Spinal cord (tissue), 9 donors: ENCODE measurements at regions not wholly inside any gene's neighbourhood (a gene's known extent, or its start where the extent isn't known, plus 50 kb on each side); places are given as distances from the start of the nearest gene placed in this dataset.

Source experiments
- DNase-seq, 6 donors: peaks; one replicate each; pipeline versions ENCODE4 v3.0.0 to v3.0.0-alpha.2; 2013 to 2015; ENCODE audit warnings: low spot score in 6 of 6, low read depth in 4 of 6
- H3K27ac ChIP-seq: one replicate; pipeline ENCODE4 v1.5.1; 2013; ENCODE audit warnings: low read depth, low read length, control low read depth
- H3K27me3 ChIP-seq: one replicate; pipeline ENCODE4 v1.6.1; 2013; ENCODE audit warnings: low read length; ENCODE audit not compliant: control insufficient read depth, insufficient read depth
- H3K36me3 ChIP-seq: one replicate; pipeline ENCODE4 v1.6.1; 2013; ENCODE audit warnings: low read length; ENCODE audit not compliant: control insufficient read depth, insufficient read depth
- H3K4me1 ChIP-seq: one replicate; pipeline ENCODE4 v1.6.1; 2013; ENCODE audit warnings: low read length; ENCODE audit not compliant: control insufficient read depth, insufficient read depth
- H3K4me3 ChIP-seq: one replicate; pipeline ENCODE4 v1.5.1; 2013; ENCODE audit warnings: low read depth, low read length, control low read depth
- H3K9me3 ChIP-seq: one replicate; pipeline ENCODE4 v1.6.1; 2013; ENCODE audit warnings: low read length; ENCODE audit not compliant: control insufficient read depth, insufficient read depth
- WGBS: methylation state at CpG from one replicate; pipeline ENCODE4 v1.1.5; 2013; ENCODE audit warnings: missing lambda C conversion rate; ENCODE audit not compliant: insufficient coverage; 5-methylcytosine and 5-hydroxymethylcytosine counted together
- donor health status: healthy.

DNA sequence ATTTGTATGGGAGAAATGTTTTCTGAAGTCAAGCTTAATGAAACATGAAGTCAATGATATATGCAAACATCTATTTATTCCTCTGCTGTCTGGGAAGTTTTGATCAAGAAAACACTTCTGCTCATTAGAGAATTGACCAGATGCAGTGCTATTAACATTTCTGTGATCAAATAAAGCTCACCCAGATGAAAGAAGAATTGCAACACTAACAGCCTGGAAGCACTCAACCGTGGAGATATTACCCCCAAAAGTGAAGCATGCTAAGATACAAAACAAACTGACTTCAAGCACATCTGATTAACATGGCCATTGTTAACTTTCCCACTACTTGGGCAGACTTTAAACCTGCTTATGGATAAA, 73.7 kb upstream of the GUCY1A1 start:
- Histone ChIP-seq H3K4me1 (no peaks in the 10 kb centered on the region), H3K4me3 (no peak overlapping the region), H3K27me3 (no peaks in the 10 kb centered on the region), H3K9me3 (no peaks in the 10 kb centered on the region), H3K36me3 (no peaks in the 10 kb centered on the region), H3K27ac (no peak overlapping the region)
- 0% methylated on average over 1 of the region's 1 CpG for WGBS
- DNase-seq = no peak

- no CpG with 5 or more reads among the region's 3 CpGs for WGBS
- H3K9me3 ChIP-seq = no peaks in the 10 kb centered on the region
- H3K27ac ChIP-seq = no peak overlapping the region
- peak in 2 of 6 donors; percentile 55 to 95 for DNase-seq
- H3K4me1 ChIP-seq = no peaks in the 10 kb centered on the region
- H3K36me3 ChIP-seq = no peaks in the 10 kb centered on the region
- no peaks in the 10 kb centered on the region for H3K27me3 ChIP-seq
- H3K4me3 ChIP-seq = no peak overlapping the region
These were observed 74.3 kb upstream of the GUCY1A1 start for GRCh38 chr4:155592179-155592937.

DNA sequence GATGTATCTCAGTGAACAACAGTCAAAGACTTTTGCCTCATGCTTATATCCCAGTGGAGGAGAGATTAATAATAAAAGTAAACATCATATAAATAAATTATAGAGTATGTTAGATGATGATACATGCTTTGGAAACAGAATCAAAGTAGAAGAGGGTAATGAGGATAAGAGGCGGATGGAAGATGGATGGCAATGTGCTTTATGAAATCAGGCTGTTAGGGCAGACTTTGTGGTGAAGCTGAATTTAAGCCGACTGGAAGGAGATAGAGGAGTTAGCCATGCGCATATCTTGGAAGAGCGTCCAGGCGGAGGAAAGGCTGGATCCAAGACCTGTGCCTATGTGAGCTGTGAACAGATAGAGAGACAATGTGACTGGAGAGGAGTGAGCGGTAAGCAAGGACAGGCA, 74.9 kb upstream of the GUCY1A1 start:
- Histone ChIP-seq H3K4me1 (no peaks in the 10 kb centered on the region), H3K36me3 (no peaks in the 10 kb centered on the region), H3K4me3 (no peak overlapping the region), H3K9me3 (no peaks in the 10 kb centered on the region), H3K27ac (no peak overlapping the region), H3K27me3 (no peaks in the 10 kb centered on the region)
- 89% methylated on average over 6 of the region's 6 CpGs for WGBS
- DNase-seq = no peak

DNA sequence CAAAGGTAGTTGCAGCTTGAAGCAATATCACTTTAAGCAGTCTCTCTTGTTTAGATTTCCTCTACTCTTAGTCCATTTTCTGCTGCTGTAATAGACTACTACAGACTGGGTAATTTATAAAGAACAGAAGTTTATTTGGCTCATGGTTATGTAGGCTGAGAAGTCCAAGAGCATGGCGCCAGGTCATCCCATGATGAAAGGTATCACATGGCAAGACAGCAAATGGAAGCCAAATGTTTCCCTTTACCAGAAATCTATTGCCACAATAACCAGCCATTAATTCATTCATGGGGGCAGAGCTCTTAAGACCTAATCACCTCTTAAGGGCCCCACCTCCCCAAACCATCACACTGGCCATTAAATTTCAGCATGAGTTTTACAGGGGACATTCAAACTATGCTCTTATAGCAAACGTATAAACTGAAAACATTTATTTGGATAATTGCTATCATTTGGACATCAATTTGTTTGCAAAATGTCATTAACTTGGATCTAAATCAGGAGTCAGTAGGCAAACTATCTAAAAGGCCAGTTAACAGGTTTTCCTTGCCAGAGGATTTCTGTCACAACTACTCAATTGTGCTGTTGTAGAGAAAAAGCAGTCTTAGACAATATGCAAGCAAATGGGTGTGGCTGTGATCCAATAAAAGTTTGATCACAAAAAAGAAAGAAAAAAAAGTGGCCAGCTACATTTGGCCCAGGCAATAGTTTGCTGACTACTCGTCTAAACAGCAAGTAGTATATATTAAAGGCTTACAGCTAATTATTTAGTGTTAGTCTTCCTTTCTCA, 75.7 kb upstream of the GUCY1A1 start:
- Histone ChIP-seq H3K27ac (no peak overlapping the region), H3K4me3 (no peak overlapping the region), H3K36me3 (no peaks in the 10 kb centered on the region), H3K27me3 (no peaks in the 10 kb centered on the region), H3K4me1 (no peaks in the 10 kb centered on the region), H3K9me3 (no peaks in the 10 kb centered on the region)
- peak in 1 of 6 donors; percentile 67 for DNase-seq
- WGBS = no CpG with 5 or more reads among the region's 3 CpGs

DNA sequence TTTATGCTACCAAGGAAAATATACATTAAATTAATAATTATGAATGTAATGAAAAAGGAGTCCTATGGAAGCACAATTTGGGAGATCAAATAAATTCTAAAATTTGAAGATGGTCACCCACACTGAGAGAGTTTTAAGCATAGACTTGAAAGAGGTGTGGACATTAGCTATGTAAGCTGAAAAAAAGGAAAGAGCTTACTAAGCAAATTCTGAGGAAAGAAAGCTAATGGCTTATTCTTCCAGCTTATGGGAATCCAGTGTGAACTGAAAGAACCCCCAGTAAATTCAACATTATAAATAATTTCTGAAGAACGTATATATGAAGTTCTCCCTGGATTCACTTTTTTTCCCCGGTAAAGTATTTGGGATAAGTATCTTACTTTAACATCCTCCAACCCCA, 78.2 kb upstream of the GUCY1A1 start:
- no peaks in the 10 kb centered on the region for H3K9me3 ChIP-seq
- no peak overlapping the region for H3K4me3 ChIP-seq
- no peaks in the 10 kb centered on the region for H3K4me1 ChIP-seq
- H3K27me3 ChIP-seq = no peaks in the 10 kb centered on the region
- WGBS = no CpG with 5 or more reads among the region's 2 CpGs
- no peak for DNase-seq
- no peak overlapping the region for H3K27ac ChIP-seq
- H3K36me3 ChIP-seq = no peaks in the 10 kb centered on the region

DNA sequence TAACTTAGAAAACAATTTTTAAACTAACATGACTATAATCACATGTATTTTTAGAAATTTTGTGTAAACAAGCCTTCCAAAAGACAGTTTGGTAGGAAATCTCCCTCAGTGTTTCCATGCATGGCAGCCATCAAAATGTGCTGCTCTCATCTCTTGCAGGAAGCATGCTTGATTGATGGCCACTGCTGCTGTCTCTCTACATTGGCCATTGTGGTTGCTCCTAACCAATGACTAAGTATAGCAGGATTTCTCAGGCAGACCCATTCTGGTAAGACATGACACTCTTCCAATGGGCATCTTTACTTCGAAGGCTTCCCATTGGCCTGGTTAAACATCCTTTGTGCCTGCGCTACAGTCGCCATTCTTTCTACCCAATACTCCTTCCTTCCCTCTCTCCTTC, 78.9 kb upstream of the GUCY1A1 start:
- WGBS = 100% methylated on average over 3 of the region's 3 CpGs
- no peaks in the 10 kb centered on the region for H3K27me3 ChIP-seq
- no peak overlapping the region for H3K4me3 ChIP-seq
- H3K9me3 ChIP-seq = no peaks in the 10 kb centered on the region
- H3K36me3 ChIP-seq = no peaks in the 10 kb centered on the region
- H3K27ac ChIP-seq = no peak overlapping the region
- H3K4me1 ChIP-seq = no peaks in the 10 kb centered on the region
- DNase-seq = no peak

DNA sequence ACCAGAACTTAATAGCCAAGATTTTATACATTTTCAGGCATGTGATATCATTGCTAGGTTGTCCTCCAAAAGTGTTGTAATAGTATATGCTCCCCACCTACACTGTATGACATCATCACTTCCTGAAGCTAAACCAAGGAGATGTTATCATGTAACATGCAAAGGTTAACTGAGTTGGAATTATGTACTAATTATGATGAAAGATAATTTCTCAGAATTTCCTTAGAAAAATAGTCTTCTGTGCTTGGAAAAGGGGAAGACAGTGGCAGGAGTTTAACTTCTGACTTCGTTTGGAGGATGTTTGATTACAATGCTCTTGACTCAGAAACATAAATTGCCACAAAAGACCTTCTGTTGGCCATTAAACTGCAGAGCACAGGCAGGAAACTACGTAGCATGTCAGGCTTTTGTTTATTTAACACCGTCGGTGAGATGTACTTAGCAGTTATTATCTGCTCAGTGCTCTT, 83.6 kb upstream of the GUCY1A1 start:
- H3K9me3 ChIP-seq = no peaks in the 10 kb centered on the region
- H3K36me3 ChIP-seq = no peaks in the 10 kb centered on the region
- H3K4me3 ChIP-seq = no peak overlapping the region
- WGBS = 27% methylated on average over 3 of the region's 4 CpGs
- H3K27ac ChIP-seq = no peak overlapping the region
- peak in 1 of 6 donors; percentile 34 for DNase-seq
- no peaks in the 10 kb centered on the region for H3K27me3 ChIP-seq
- no peaks in the 10 kb centered on the region for H3K4me1 ChIP-seq

- Histone ChIP-seq H3K4me1 (no peaks in the 10 kb centered on the region), H3K4me3 (no peak overlapping the region), H3K9me3 (no peaks in the 10 kb centered on the region), H3K27ac (no peak overlapping the region), H3K27me3 (no peaks in the 10 kb centered on the region), H3K36me3 (no peaks in the 10 kb centered on the region)
- DNase-seq = peak in 1 of 6 donors; percentile 67
- WGBS = no CpG with 5 or more reads among the region's 1 CpG
These were observed 84.6 kb upstream of the GUCY1A1 start for GRCh38 chr4:155582041-155582440.

DNA sequence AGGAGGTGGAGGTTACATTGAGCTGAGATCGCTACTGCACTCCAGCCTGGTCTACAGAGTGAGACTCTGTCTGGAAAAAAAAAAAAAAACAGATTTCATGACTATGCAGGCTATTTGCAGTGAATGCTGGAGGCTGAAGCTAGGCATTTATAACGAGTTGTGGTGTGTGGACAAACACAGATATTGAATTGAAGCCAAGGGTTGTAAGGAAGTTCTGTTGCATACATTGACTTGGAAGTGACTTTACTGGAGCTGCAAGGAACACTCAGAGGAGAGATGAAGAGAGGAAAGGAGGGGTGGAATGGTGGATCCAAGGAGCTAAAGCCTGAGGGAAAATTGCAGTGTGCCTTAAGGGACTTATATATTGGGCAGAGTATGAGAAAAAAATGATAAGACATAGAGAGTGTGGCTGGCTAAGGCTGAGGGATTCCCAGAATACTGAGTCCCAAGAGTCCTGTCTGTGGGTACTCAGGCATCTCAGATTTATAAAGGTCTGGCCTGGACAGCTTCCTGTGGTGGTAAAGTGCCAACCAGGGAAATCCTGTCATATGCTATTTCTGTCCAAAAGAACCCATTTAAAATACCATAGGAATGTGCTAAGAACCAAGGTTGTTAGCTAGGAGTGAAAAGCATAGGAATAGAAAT, 87.8 kb upstream of the GUCY1A1 start:
- Histone ChIP-seq H3K36me3 (no peaks in the 10 kb centered on the region), H3K4me3 (no peak overlapping the region), H3K27me3 (no peaks in the 10 kb centered on the region), H3K9me3 (peaks cover 2% of the 10 kb centered on the region), H3K27ac (no peak overlapping the region), H3K4me1 (no peaks in the 10 kb centered on the region)
- WGBS = 81% methylated on average over 2 of the region's 2 CpGs
- no peak for DNase-seq
